ENCODE measurements at regions not wholly inside any gene's neighbourhood (a gene's known extent, or its start where the extent isn't known, plus 50 kb on each side); places are given as distances from the start of the nearest gene placed in this dataset.

GRCh38 chr7:140239653-140239935, 62.8 kb upstream of the KDM7A start:
- DNase-seq = no peak

GRCh38 chr7:140238778-140239652, 62.2 kb upstream of the KDM7A start:
- DNase-seq = no peak

- no peak for DNase-seq
Observed at GRCh38 chr7:140237390-140237789, 60.6 kb upstream of the KDM7A start.

DNA sequence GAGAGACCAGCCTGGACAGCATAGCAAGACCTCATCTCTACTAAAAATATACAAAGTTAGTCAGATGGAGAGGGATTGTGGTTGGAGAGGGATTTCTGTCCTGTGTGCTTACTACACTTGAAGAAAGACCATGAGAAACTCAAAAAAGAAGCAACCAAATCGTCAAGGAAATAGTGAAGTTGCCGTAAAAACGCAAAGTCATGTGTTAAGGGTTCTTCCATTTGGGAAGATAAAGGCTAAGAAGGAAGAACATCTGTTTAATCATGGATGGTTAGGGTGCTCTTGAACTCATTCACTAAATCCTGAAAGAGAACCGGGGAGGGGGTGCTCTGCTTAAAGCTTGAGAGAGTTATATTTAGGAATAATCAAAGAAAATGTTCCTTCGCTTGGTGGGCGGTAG, 59.8 kb upstream of the KDM7A start:
- no peak for DNase-seq

DNA sequence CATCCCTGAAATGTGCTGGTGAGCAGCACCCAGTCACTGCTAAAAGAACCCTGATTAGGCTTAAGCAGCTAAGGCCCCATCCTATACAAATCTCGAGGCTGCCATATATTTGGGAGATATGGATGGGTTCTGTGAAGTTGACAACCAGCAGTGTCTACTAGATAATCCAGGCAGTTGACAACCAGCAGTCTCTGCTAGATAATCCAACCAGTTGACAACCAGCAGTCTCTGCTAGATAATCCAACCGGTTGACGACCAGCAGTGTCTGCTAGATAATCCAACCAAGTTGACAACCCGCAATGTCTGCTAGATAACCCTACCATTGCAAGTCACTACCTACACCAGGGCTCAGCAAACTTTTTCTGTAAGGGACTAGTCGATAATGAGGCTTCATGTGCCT, 58.3 kb upstream of the KDM7A start:
- no peak for DNase-seq

GRCh38 chr7:140232957-140233917, 56.5 kb upstream of the KDM7A start:
- DNase-seq = no peak

- DNase-seq = no peak
Observed at GRCh38 chr7:140231771-140232491, 55.1 kb upstream of the KDM7A start.

GRCh38 chr7:140230861-140231770, 54.3 kb upstream of the KDM7A start:
- DNase-seq = peak; percentile 77

DNA sequence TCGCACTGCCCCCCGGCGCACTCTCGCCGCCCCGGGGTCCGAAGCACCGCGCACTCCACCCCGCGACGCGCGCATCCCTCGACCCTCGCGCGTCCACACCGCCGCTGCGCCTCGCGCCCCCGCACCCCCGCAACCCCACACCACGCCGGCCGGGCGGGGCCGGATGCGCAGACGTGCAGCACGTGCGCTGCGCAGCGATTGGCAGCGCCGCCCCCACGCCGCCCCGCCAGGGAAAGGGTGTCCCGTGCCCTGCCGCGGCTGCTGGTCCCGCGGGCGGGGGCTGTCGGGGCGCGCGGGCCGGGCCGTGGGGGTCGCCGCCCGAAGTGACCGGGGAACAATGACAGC, 53.7 kb upstream of the KDM7A start:
- peak; percentile 89 for DNase-seq

- peak; percentile 67 for DNase-seq
Observed at GRCh38 chr7:140229591-140230515, 53.1 kb upstream of the KDM7A start.

GRCh38 chr7:140229101-140229525, 52.3 kb upstream of the KDM7A start:
- peak; percentile 22 for DNase-seq
